A549 (cell line): ENCODE measurements at regions not wholly inside any gene's neighbourhood (a gene's known extent, or its start where the extent isn't known, plus 50 kb on each side); places are given as distances from the start of the nearest gene placed in this dataset.
A peak's percentile ranks its signal among the peaks of the same experiment; 100 is the strongest.

Source experiments
- ATAC-seq, 2 experiments: fragments of 200-7000 bp in 1 of 2; fragments of >200 bp in 1 of 2; cut with Nextera tagmentation in 1 of 2; cut with Tn5 transposase in 1 of 2; 3 replicates each; pipeline versions ENCODE4 v1.8.0 to v1.9.1; 2018 to 2020; ENCODE audit warnings: mild to moderate bottlenecking in 1 of 2, moderate library complexity in 1 of 2
- CTCF ChIA-PET: fragments of 300-600 bp; sonication (Branson Sonifier 250); formaldehyde crosslinking; extraction: SDS; loops from one replicate; lab custom pipeline; 2021; ENCODE audit warnings: antibody characterized with exemption, inconsistent platforms; lab: Yijun Ruan, JAX
- POLR2A ChIA-PET: fragments of 350-600 bp; formaldehyde crosslinking; extraction: SDS; loops from one replicate; lab custom pipeline; 2021; ENCODE audit warnings: antibody characterized with exemption, inconsistent platforms; lab: Yijun Ruan, JAX
- DNase-seq, 2 experiments: peaks; one replicate each; pipeline versions ENCODE4 v3.0.0 to v3.0.0-alpha.2; 2011 to 2016; ENCODE audit warnings: low read depth in 1 of 2, low spot score in 1 of 2
- FAIRE-seq: peaks from 2 replicates; lab custom pipeline; 2011; peaks lifted over from hg19 to GRCh38; lab: Jason Lieb, UNC
- H3K27ac ChIP-seq, 2 experiments: fragments of >200 bp; sonication (Bioruptor Twin); formaldehyde crosslinking; 3 replicates each; pipeline ENCODE4 v1.5.1; 2016 to 2017
- H3K4me1 ChIP-seq: fragments of >200 bp; sonication (Bioruptor Twin); formaldehyde crosslinking; 3 replicates; pipeline ENCODE4 v1.6.1; 2016
- H3K4me2 ChIP-seq: fragments of >200 bp; sonication (Bioruptor Twin); formaldehyde crosslinking; 3 replicates; pipeline ENCODE4 v1.6.1; 2016
- H3K4me3 ChIP-seq: fragments of >200 bp; sonication (Bioruptor Twin); formaldehyde crosslinking; 3 replicates; pipeline ENCODE4 v1.5.1; 2016
- H3K9me3 ChIP-seq: fragments of >200 bp; sonication (Bioruptor Twin); formaldehyde crosslinking; 3 replicates; pipeline ENCODE4 v1.6.1; 2016
- ATOH8 ChIP-seq: fragments of 250-450 bp; sonication (Bioruptor Pico); IDR thresholded peaks from 2 replicates; pipeline ENCODE4 v1.5.0; 2020; ENCODE audit warnings: low read depth, mild to moderate bottlenecking, moderate library complexity
- BHLHE40 ChIP-seq: IDR thresholded peaks from 2 replicates; pipeline ENCODE4 v1.6.1; 2012; ENCODE audit warnings: low read depth, low read length, inconsistent platforms
- E2F6 ChIP-seq: IDR thresholded peaks from 2 replicates; pipeline ENCODE4 v1.6.1; 2012; ENCODE audit warnings: low read depth, borderline replicate concordance
- EHF ChIP-seq: fragments of 250-450 bp; sonication (Bioruptor Pico); IDR thresholded peaks from 2 replicates; pipeline ENCODE4 v1.5.0; 2020; ENCODE audit warnings: mild to moderate bottlenecking
- EHMT2 ChIP-seq: fragments of 200-600 bp; sonication (generic); IDR thresholded peaks from 2 replicates; pipeline ENCODE4 v1.6.1; 2016; ENCODE audit warnings: antibody characterized with exemption, low read depth, mild to moderate bottlenecking, moderate library complexity
- ELK1 ChIP-seq: fragments of 150-350 bp; IDR thresholded peaks from 2 replicates; pipeline ENCODE4 v1.6.1; 2014; ENCODE audit warnings: low read depth, mild to moderate bottlenecking, low read length
- EP300 ChIP-seq, 2 experiments: fragments of >200 bp; sonication (Bioruptor Twin); formaldehyde crosslinking; IDR thresholded peaks; 2 replicates in 1 of 2; 3 replicates in 1 of 2; pipeline ENCODE4 v1.6.1; 2016 to 2017
- ESRRA ChIP-seq: fragments of 150-350 bp; IDR thresholded peaks from 2 replicates; pipeline ENCODE4 v1.6.1; 2014; ENCODE audit warnings: mild to moderate bottlenecking, low read length, borderline replicate concordance
- GATA3 ChIP-seq: IDR thresholded peaks from 2 replicates; pipeline ENCODE4 v1.6.1; 2012; ENCODE audit warnings: borderline replicate concordance
- HDAC2 ChIP-seq: fragments of 200-600 bp; sonication (generic); IDR thresholded peaks from 2 replicates; pipeline ENCODE4 v1.6.1; 2016
- HES2 ChIP-seq: fragments of >200 bp; sonication (Bioruptor Twin); formaldehyde crosslinking; IDR thresholded peaks from 2 replicates; pipeline ENCODE4 v1.6.1; 2016
- HMGXB4 ChIP-seq: fragments of 250-450 bp; sonication (Bioruptor Pico); IDR thresholded peaks from 2 replicates; pipeline ENCODE4 v1.5.0; 2021; ENCODE audit warnings: mild to moderate bottlenecking, moderate library complexity, borderline replicate concordance
- HOXA7 ChIP-seq: fragments of 250-450 bp; sonication (Bioruptor Pico); IDR thresholded peaks from 2 replicates; pipeline ENCODE4 v1.5.0; 2020; ENCODE audit warnings: mild to moderate bottlenecking, moderate library complexity
- HOXB13 ChIP-seq: fragments of 250-450 bp; sonication (Bioruptor Pico); IDR thresholded peaks from 2 replicates; pipeline ENCODE4 v1.5.0; 2020; ENCODE audit warnings: low read depth, mild to moderate bottlenecking, moderate library complexity
- JUNB ChIP-seq: fragments of >200 bp; sonication (Bioruptor Twin); formaldehyde crosslinking; IDR thresholded peaks from 2 replicates; pipeline ENCODE4 v1.6.1; 2016
- KDM1A ChIP-seq: fragments of 200-600 bp; sonication (generic); IDR thresholded peaks from 2 replicates; pipeline ENCODE4 v1.6.1; 2016; ENCODE audit warnings: low read depth, mild to moderate bottlenecking
- MAFK ChIP-seq: fragments of 450-650 bp; IDR thresholded peaks from 2 replicates; pipeline ENCODE4 v1.6.1; 2014; ENCODE audit not compliant: partially characterized antibody
- MAZ ChIP-seq: fragments of 150-350 bp; IDR thresholded peaks from 2 replicates; pipeline ENCODE4 v1.6.1; 2014; ENCODE audit warnings: antibody characterized with exemption, low read depth, low read length, borderline replicate concordance
- MYC ChIP-seq: IDR thresholded peaks from 2 replicates; pipeline ENCODE4 v1.6.1; 2012; ENCODE audit warnings: mild to moderate bottlenecking, inconsistent platforms, low read length, improper control_type of control experiment, borderline replicate concordance
- NR3C1 ChIP-seq: fragments of >200 bp; sonication (Bioruptor Twin); formaldehyde crosslinking; IDR thresholded peaks from 3 replicates; pipeline ENCODE4 v1.6.1; 2017
- PBX3 ChIP-seq: IDR thresholded peaks from 2 replicates; pipeline ENCODE4 v1.6.1; 2012
- POLR2A ChIP-seq: IDR thresholded peaks from 2 replicates; pipeline ENCODE4 v1.6.1; 2012; ENCODE audit warnings: mild to moderate bottlenecking, low read length
- POLR2AphosphoS2 ChIP-seq: conservative IDR thresholded peaks from 2 replicates; pipeline ENCODE4 v1.6.1; 2012; ENCODE audit warnings: low read length, improper control_type of control experiment, inconsistent platforms
- RCOR1 ChIP-seq: fragments of 150-350 bp; IDR thresholded peaks from 2 replicates; pipeline ENCODE4 v1.6.1; 2014; ENCODE audit warnings: antibody characterized with exemption, low read length, low read depth
- RFX5 ChIP-seq: fragments of 450-650 bp; IDR thresholded peaks from 2 replicates; pipeline ENCODE4 v1.7.1; 2014; ENCODE audit warnings: antibody characterized with exemption, mild to moderate bottlenecking, moderate library complexity
- RNF2 ChIP-seq: fragments of 200-600 bp; sonication (generic); IDR thresholded peaks from 2 replicates; pipeline ENCODE4 v1.6.1; 2016; ENCODE audit warnings: low read depth, mild to moderate bottlenecking, antibody characterized with exemption, moderate library complexity, borderline replicate concordance
- USF2 ChIP-seq: fragments of 450-650 bp; IDR thresholded peaks from 2 replicates; pipeline ENCODE4 v1.6.1; 2014; ENCODE audit warnings: antibody characterized with exemption
- WGBS: methylation state at CpG from one replicate; pipeline ENCODE4 v1.1.6; 2017; ENCODE audit errors: missing lambda C conversion rate; 5-methylcytosine and 5-hydroxymethylcytosine counted together

GRCh38 chr1:115188680-115189395, 99.5 kb upstream of the TSPAN2 start:
- 82% methylated on average over 4 of the region's 4 CpGs for WGBS
- POLR2A ChIA-PET: no interaction called here
- ATAC-seq: no peak
- Histone ChIP-seq H3K27ac (peak overlapping the region; percentile 88 to 90), H3K4me3 (no peak overlapping the region), H3K4me1 (peaks cover 53% of the 10 kb centered on the region), H3K4me2 (peak overlapping the region; percentile 52; the same call in 2 of the 3 replicates), H3K9me3 (no peaks in the 10 kb centered on the region)
- CTCF ChIA-PET: interaction anchor here (0.6 to 2.0 kb wide), 3 partner anchors 51 to 407 kb away, joined by 3 to 5 read pairs (median 4); no protein-coding TSS in a partner anchor
- TF ChIP-seq HDAC2 (no peak), EHMT2 (no peak), ATOH8 (CRISPR knock-in tag) (peak; percentile 48; the same call in 1 of the 2 replicates)
- no peak for FAIRE-seq
- DNase-seq: no peak

GRCh38 chr1:115186711-115187265, 97.5 kb upstream of the TSPAN2 start:
- FAIRE-seq (no peak), DNase-seq (no peak), ATAC-seq (no peak)
- Histone ChIP-seq H3K4me3 (no peak overlapping the region), H3K4me1 (peaks cover 50% of the 10 kb centered on the region), H3K27ac (peak overlapping the region in 1 of 2 experiments; percentile 90; a peak in 2 of 6 replicates), H3K4me2 (no peak overlapping the region), H3K9me3 (no peaks in the 10 kb centered on the region)
- ChIA-PET CTCF (interaction anchor here (1.1 to 1.6 kb wide), 3 partner anchors 48 to 358 kb away, joined by 3 read pairs; no protein-coding TSS in a partner anchor), POLR2A (no interaction called here)
- 75% methylated on average over 8 of the region's 8 CpGs for whole genome bisulfite sequencing
- TF ChIP-seq GATA3: no peak
- no peak for TF ChIP-seq BHLHE40
- no peak for TF ChIP-seq RFX5
- no peak for TF ChIP-seq USF2
- TF ChIP-seq E2F6: no peak
- TF ChIP-seq EHF: no peak
- TF ChIP-seq MAFK: no peak
- no peak for TF ChIP-seq PBX3
- no peak for TF ChIP-seq HOXB13 (CRISPR knock-in tag)
- TF ChIP-seq POLR2AphosphoS2: no peak
- TF ChIP-seq NR3C1: no peak

- no peak for TF ChIP-seq EP300 (IDR thresholded peaks at IDR 0.05)
- no peak for TF ChIP-seq JUNB
- no peak for TF ChIP-seq HDAC2
- TF ChIP-seq ELK1: no peak
- no peak for TF ChIP-seq MYC
- no peak for TF ChIP-seq POLR2A
- TF ChIP-seq GATA3: no peak
- no peak for TF ChIP-seq RNF2
- TF ChIP-seq MAFK: no peak
- TF ChIP-seq EHF: no peak
- TF ChIP-seq HES2: no peak
- no peak for TF ChIP-seq HMGXB4 (CRISPR knock-in tag)
- no peak for TF ChIP-seq ESRRA
- TF ChIP-seq MAZ: no peak
- no peak for TF ChIP-seq KDM1A
- no peak for TF ChIP-seq HOXA7 (CRISPR knock-in tag)
- no peak for TF ChIP-seq RCOR1
- FAIRE-seq (no peak), ATAC-seq (no peak), DNase-seq (no peak)
- POLR2A ChIA-PET: no interaction called here
- 69% methylated on average over 4 of the region's 4 CpGs for WGBS
- Histone ChIP-seq H3K4me1 (peaks cover 42% of the 10 kb centered on the region), H3K4me3 (no peak overlapping the region), H3K9me3 (no peaks in the 10 kb centered on the region), H3K4me2 (no peak overlapping the region; the same call in 2 of the 3 replicates), H3K27ac (peak overlapping the region; percentile 44 to 79)
- CTCF ChIA-PET: no interaction called here
Measured at GRCh38 chr1:115185336-115185735, 96.0 kb upstream of the TSPAN2 start.
